ENCODE measurements at regions not wholly inside any gene's neighbourhood (a gene's known extent, or its start where the extent isn't known, plus 50 kb on each side); places are given as distances from the start of the nearest gene placed in this dataset.

DNA sequence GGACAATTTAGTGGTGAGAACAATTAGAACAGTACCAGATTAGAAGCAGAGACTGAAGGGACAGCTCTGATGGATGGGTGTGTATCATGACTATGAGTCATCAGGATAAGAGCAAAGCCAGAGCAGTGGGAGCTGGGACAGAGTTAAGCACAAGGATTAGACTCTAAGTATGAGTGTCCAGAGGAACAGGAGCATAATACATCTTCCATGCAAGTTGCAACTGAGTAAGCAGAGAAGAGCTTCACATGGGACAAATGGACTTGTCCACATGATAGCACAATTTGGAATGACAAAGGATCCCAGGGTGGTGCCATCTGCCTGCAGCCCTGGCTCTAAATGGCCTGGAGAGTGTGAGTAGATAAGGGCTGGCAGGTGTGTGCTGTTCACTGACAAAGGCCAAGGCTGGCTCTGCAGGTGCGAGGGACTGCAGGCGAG lies 226.4 kb upstream of the CAND1 start:
- H3K27ac ChIP-seq (ENCODE audit: low read depth in 1 of 2, low read length in 2 of 2): no peak overlapping the region
- H3K36me3 ChIP-seq (ENCODE audit: insufficient read depth, low read length): no peaks in the 10 kb centered on the region
- ChIA-PET CTCF (no interaction called here), POLR2A (interaction anchor here (0.8 kb wide), 1 partner anchor 912 kb away, joined by 3 read pairs; no protein-coding TSS in a partner anchor)
- no peak for ATAC-seq (ENCODE audit: poor library complexity)
- DNase-seq: no peak
- Mint-ChIP-seq H3K4me1 (ENCODE audit: low read depth) (no peaks in the 10 kb centered on the region), H3K27me3 (no peaks in the 10 kb centered on the region), H3K36me3 (ENCODE audit: low read depth) (no peaks in the 10 kb centered on the region), H3K4me3 (no peak overlapping the region), H3K9me3 (no peaks in the 10 kb centered on the region), H3K27ac (no peak overlapping the region)
- no peak overlapping the region for H3K4me3 ChIP-seq (ENCODE audit: low read length)
- no peaks in the 10 kb centered on the region for H3K4me1 ChIP-seq (ENCODE audit: insufficient read depth, low read length)
- no peaks in the 10 kb centered on the region for H3K9me3 ChIP-seq (ENCODE audit: control insufficient read depth in 1 of 2, insufficient read depth in 1 of 2, low read length in 2 of 2)
- intact Hi-C loops (cut with DNase I, micrococcal nuclease): no loop called here
- peaks cover 0 to 3% of the 10 kb centered on the region in 2 experiments for H3K27me3 ChIP-seq (ENCODE audit: control insufficient read depth in 1 of 2, insufficient read depth in 2 of 2, low read length in 2 of 2)
- TF ChIP-seq, protein P1, sequence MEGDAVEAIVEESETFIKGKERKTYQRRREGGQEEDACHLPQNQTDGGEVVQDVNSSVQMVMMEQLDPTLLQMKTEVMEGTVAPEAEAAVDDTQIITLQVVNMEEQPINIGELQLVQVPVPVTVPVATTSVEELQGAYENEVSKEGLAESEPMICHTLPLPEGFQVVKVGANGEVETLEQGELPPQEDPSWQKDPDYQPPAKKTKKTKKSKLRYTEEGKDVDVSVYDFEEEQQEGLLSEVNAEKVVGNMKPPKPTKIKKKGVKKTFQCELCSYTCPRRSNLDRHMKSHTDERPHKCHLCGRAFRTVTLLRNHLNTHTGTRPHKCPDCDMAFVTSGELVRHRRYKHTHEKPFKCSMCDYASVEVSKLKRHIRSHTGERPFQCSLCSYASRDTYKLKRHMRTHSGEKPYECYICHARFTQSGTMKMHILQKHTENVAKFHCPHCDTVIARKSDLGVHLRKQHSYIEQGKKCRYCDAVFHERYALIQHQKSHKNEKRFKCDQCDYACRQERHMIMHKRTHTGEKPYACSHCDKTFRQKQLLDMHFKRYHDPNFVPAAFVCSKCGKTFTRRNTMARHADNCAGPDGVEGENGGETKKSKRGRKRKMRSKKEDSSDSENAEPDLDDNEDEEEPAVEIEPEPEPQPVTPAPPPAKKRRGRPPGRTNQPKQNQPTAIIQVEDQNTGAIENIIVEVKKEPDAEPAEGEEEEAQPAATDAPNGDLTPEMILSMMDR (IDR thresholded peaks at IDR 0.05): no peak

DNA sequence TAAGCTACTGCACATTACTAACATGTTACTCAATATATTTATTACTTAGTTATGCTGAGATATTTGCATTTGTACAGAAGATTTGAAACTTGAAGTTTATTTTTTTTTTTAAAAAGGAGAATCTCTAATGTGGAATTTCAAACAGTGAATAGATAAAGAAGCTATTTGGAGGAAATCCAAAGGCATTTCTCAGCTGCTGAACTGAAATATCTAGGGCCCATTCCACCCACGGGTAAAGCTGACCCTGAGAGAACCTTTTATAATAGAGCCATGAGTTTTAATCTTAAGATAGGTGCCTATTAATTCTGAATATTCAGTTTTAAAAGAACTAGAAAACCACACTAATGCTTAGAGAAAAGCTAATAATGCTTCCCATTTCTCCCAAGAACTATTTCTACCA lies 225.4 kb upstream of the CAND1 start:
- CTCF ChIA-PET: no interaction called here

DNA sequence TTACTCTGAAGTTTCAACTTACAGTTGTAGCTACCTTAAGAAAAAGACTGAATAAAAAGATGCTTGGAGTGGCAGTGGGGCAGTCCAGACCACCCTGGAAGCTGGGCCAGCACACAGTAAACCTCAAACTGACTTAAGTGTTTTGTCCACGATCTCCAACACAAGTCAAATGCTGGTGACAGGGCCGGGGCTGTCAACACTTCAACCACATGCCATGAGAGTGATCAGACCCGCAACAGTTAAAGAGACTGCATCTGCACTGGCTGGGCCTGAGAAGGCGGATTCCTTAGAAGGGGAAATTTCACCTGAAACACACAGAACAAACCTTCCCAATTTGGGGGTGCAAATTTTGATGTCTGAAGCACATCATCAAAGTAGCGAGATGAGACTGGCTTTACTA lies 223.5 kb upstream of the CAND1 start:
- no peaks in the 10 kb centered on the region for H3K4me1 ChIP-seq (ENCODE audit: insufficient read depth, low read length)
- POLR2A ChIA-PET: no interaction called here
- CTCF ChIA-PET: no interaction called here
- H3K36me3 Mint-ChIP-seq (ENCODE audit: low read depth): no peaks in the 10 kb centered on the region
- H3K9me3 Mint-ChIP-seq: no peaks in the 10 kb centered on the region
- no peaks in the 10 kb centered on the region for H3K4me1 Mint-ChIP-seq (ENCODE audit: low read depth)
- TF ChIP-seq, protein P1 (IDR thresholded peaks at IDR 0.05): no peak
- H3K9me3 ChIP-seq (ENCODE audit: control insufficient read depth in 1 of 2, insufficient read depth in 1 of 2, low read length in 2 of 2): no peaks in the 10 kb centered on the region
- ATAC-seq (ENCODE audit: poor library complexity) (no peak), DNase-seq (no peak)
- no peaks in the 10 kb centered on the region for H3K36me3 ChIP-seq (ENCODE audit: insufficient read depth, low read length)
- H3K4me3 Mint-ChIP-seq: no peak overlapping the region
- no peak overlapping the region for H3K27ac Mint-ChIP-seq
- intact Hi-C loops (cut with DNase I, micrococcal nuclease): no loop called here
- no peak overlapping the region for H3K4me3 ChIP-seq (ENCODE audit: low read length)
- H3K27me3 Mint-ChIP-seq: no peaks in the 10 kb centered on the region
- peaks cover 0 to 3% of the 10 kb centered on the region in 2 experiments for H3K27me3 ChIP-seq (ENCODE audit: control insufficient read depth in 1 of 2, insufficient read depth in 2 of 2, low read length in 2 of 2)
- no peak overlapping the region for H3K27ac ChIP-seq (ENCODE audit: low read depth in 1 of 2, low read length in 2 of 2)

More for the DNA sequence above, 225.4 kb upstream of the CAND1 start:
- Histone ChIP-seq H3K4me1 (ENCODE audit: insufficient read depth, low read length) (no peaks in the 10 kb centered on the region), H3K27ac (ENCODE audit: low read depth in 1 of 2, low read length in 2 of 2) (no peak overlapping the region), H3K36me3 (ENCODE audit: insufficient read depth, low read length) (no peaks in the 10 kb centered on the region), H3K4me3 (ENCODE audit: low read length) (no peak overlapping the region), H3K9me3 (ENCODE audit: control insufficient read depth in 1 of 2, insufficient read depth in 1 of 2, low read length in 2 of 2) (no peaks in the 10 kb centered on the region), H3K27me3 (ENCODE audit: control insufficient read depth in 1 of 2, insufficient read depth in 2 of 2, low read length in 2 of 2) (peaks cover 0 to 3% of the 10 kb centered on the region in 2 experiments)
- no peak for ATAC-seq (ENCODE audit: poor library complexity)
- no peak for DNase-seq
- Mint-ChIP-seq H3K27ac (no peak overlapping the region), H3K4me3 (no peak overlapping the region), H3K36me3 (ENCODE audit: low read depth) (no peaks in the 10 kb centered on the region), H3K9me3 (no peaks in the 10 kb centered on the region), H3K4me1 (ENCODE audit: low read depth) (no peaks in the 10 kb centered on the region), H3K27me3 (no peaks in the 10 kb centered on the region)
- TF ChIP-seq, protein P1 (IDR thresholded peaks at IDR 0.05): no peak
- intact Hi-C loops (cut with DNase I, micrococcal nuclease): no loop called here
- POLR2A ChIA-PET: interaction anchor here (0.8 kb wide), 1 partner anchor 913 kb away, joined by 3 read pairs; no protein-coding TSS in a partner anchor
